ENCODE measurements at regions not wholly inside any gene's neighbourhood (a gene's known extent, or its start where the extent isn't known, plus 50 kb on each side); places are given as distances from the start of the nearest gene placed in this dataset.

- no peak for DNase-seq
- POLR2A ChIA-PET: no interaction called here
- no peaks in the 10 kb centered on the region for H3K9me3 Mint-ChIP-seq
- H3K4me3 Mint-ChIP-seq: no peak overlapping the region
- peaks cover 2 to 28% (median 8%) of the 10 kb centered on the region in 5 donors for H3K27me3 Mint-ChIP-seq
- no peaks in the 10 kb centered on the region for H3K4me1 Mint-ChIP-seq
- no peak overlapping the region for H3K27ac Mint-ChIP-seq
- no peak for ATAC-seq
- no peaks in the 10 kb centered on the region for H3K36me3 Mint-ChIP-seq
These were observed 121.7 kb downstream of the SIPA1L2 start for GRCh38 chr1:232508130-232508701.

DNA sequence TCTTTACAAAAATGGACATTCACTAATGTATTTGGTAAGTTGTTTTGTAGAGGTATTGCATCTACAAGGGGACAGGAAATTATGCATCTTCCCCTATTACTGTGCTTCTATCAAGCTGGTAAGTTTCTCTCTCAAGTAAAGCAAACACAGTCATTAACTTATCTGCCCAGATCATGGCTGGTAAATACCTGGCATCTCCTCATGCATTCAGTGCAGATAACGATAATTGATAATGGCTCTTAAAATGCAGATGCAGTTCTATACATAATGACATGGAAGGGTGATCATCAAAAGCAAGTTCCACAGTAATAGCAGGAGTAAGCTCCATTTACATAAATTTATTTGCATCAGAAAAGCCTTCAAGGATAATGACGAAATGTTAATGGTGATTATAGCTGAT, 122.4 kb downstream of the SIPA1L2 start:
- Mint-ChIP-seq H3K36me3 (no peaks in the 10 kb centered on the region), H3K4me3 (no peak overlapping the region), H3K27ac (no peak overlapping the region), H3K4me1 (no peaks in the 10 kb centered on the region), H3K27me3 (peaks cover 2 to 28% (median 8%) of the 10 kb centered on the region in 5 donors), H3K9me3 (no peaks in the 10 kb centered on the region)
- ATAC-seq: no peak
- POLR2A ChIA-PET: no interaction called here
- DNase-seq: no peak

- peaks cover 0 to 28% (median 5%) of the 10 kb centered on the region in 5 donors for H3K27me3 Mint-ChIP-seq
- no peaks in the 10 kb centered on the region for H3K36me3 Mint-ChIP-seq
- H3K4me3 Mint-ChIP-seq: no peak overlapping the region
- no peaks in the 10 kb centered on the region for H3K9me3 Mint-ChIP-seq
- no peaks in the 10 kb centered on the region for H3K4me1 Mint-ChIP-seq
- ATAC-seq: no peak
- POLR2A ChIA-PET: no interaction called here
- H3K27ac Mint-ChIP-seq: no peak overlapping the region
- DNase-seq: no peak
These were observed 124.0 kb downstream of the SIPA1L2 start for GRCh38 chr1:232505884-232506283.

DNA sequence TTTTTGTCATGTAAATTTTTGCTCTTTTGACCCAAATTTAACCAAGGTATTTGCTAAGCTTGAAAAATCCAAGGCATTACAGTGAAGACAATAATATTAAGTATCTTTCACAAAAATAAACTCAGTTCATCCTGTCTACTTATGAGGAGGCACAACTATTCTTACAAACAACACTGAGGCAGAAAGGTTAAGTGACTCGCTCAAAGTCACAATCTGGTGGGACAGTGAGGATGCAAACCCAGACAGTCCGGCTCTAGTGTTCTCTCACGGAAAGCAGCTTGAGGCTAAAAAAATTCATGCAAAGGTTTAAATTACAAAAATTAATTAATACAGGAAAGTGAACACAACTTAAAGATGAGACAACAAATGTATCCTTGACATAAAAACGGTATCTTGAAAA, 125.3 kb downstream of the SIPA1L2 start:
- no peak overlapping the region for H3K27ac Mint-ChIP-seq

GRCh38 chr1:232503497-232503896, 126.4 kb downstream of the SIPA1L2 start:
- H3K27me3 Mint-ChIP-seq: peaks cover 0 to 15% (median 4%) of the 10 kb centered on the region in 5 donors
- H3K4me1 Mint-ChIP-seq: no peaks in the 10 kb centered on the region
- no peaks in the 10 kb centered on the region for H3K36me3 Mint-ChIP-seq
- no peaks in the 10 kb centered on the region for H3K9me3 Mint-ChIP-seq
- H3K27ac Mint-ChIP-seq: no peak overlapping the region
- ATAC-seq (no peak), DNase-seq (no peak)
- POLR2A ChIA-PET: no interaction called here
- H3K4me3 Mint-ChIP-seq: no peak overlapping the region

More for the DNA sequence above, 125.3 kb downstream of the SIPA1L2 start:
- ATAC-seq (no peak), DNase-seq (no peak)
- no peaks in the 10 kb centered on the region for H3K36me3 Mint-ChIP-seq
- H3K4me3 Mint-ChIP-seq: no peak overlapping the region
- H3K9me3 Mint-ChIP-seq: no peaks in the 10 kb centered on the region
- H3K4me1 Mint-ChIP-seq: no peaks in the 10 kb centered on the region
- H3K27me3 Mint-ChIP-seq: peaks cover 0 to 22% (median 4%) of the 10 kb centered on the region in 5 donors
- POLR2A ChIA-PET: no interaction called here

GRCh38 chr1:232501854-232502253, 128.1 kb downstream of the SIPA1L2 start:
- ATAC-seq (no peak), DNase-seq (no peak)
- Mint-ChIP-seq H3K27me3 (peaks cover 0 to 1% (median 0%) of the 10 kb centered on the region in 5 donors), H3K4me1 (no peaks in the 10 kb centered on the region), H3K9me3 (no peaks in the 10 kb centered on the region), H3K4me3 (no peak overlapping the region), H3K36me3 (no peaks in the 10 kb centered on the region), H3K27ac (no peak overlapping the region)
- POLR2A ChIA-PET: no interaction called here

DNA sequence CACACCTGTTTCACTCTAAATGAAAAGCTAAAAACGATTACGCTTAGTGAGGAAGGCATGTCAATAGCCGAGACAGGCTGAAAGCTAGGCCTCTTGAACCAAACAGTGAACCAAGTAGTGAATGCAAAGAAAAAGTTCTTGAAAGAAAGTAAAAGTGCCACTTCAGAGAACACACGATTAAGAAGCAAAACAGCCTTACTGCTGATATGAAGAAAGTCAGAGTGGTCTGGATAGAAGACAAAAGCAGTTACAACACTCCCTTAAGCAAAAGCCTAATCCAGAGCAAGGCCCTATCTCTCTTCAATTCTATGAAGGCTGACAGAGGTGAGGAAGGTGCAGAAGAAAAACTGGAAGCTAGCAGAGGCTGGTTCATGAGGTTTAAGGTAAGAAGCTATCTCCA, 130.7 kb downstream of the SIPA1L2 start:
- Mint-ChIP-seq H3K27me3 (no peaks in the 10 kb centered on the region), H3K9me3 (no peaks in the 10 kb centered on the region), H3K4me3 (no peak overlapping the region), H3K4me1 (no peaks in the 10 kb centered on the region), H3K36me3 (no peaks in the 10 kb centered on the region), H3K27ac (no peak overlapping the region)
- ATAC-seq (no peak), DNase-seq (no peak)
- POLR2A ChIA-PET: no interaction called here

GRCh38 chr1:232493869-232494268, 136.1 kb downstream of the SIPA1L2 start:
- DNase-seq (no peak), ATAC-seq (no peak)
- Mint-ChIP-seq H3K27ac (no peak overlapping the region), H3K4me3 (no peak overlapping the region), H3K4me1 (no peaks in the 10 kb centered on the region), H3K9me3 (no peaks in the 10 kb centered on the region), H3K27me3 (peaks cover 0 to 3% (median 0%) of the 10 kb centered on the region in 5 donors), H3K36me3 (no peaks in the 10 kb centered on the region)
- POLR2A ChIA-PET: no interaction called here

DNA sequence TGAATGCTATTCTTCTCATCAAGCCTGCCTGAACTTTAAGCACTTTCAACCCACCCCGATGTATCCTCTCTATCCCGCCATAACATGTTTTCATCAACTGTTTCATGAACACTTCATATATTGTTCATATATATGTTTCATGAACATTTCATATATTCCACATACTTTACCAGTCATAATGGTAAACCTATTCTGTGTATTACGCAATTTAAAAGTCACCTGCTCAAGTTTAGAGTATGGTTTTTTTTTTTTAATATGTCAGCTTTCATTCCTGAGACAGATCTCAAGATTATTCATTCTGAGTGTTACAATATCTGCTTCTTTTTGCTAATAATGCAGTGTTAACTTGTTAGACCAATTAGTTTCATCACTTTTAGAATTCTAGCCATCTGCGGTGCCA, 140.7 kb downstream of the SIPA1L2 start:
- no peaks in the 10 kb centered on the region for H3K4me1 Mint-ChIP-seq

DNA sequence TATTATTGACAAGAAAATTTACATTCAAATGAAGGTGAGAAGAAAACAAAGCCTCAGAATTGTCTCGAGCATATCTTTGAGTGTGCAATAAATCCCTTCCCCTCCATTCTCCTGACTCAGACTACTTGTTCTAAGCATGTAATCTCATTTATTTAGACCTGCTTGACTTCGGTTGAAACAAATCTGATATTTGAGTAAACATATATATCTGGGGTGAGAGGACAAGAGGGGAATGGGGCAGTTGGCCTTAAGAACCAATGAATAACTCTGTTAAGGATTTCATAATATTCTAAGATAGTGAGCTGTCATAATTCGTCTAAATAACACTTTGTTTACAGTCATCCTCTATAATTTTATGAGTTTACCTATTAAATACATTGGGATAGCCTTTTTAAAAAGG, 142.7 kb downstream of the SIPA1L2 start:
- Mint-ChIP-seq H3K4me1 (no peaks in the 10 kb centered on the region), H3K4me3 (no peak overlapping the region), H3K27ac (no peak overlapping the region), H3K27me3 (peaks cover 0 to 5% (median 0%) of the 10 kb centered on the region in 5 donors), H3K9me3 (no peaks in the 10 kb centered on the region), H3K36me3 (no peaks in the 10 kb centered on the region)
- POLR2A ChIA-PET: no interaction called here
- DNase-seq: no peak
- ATAC-seq: no peak

More for the DNA sequence above, 140.7 kb downstream of the SIPA1L2 start:
- POLR2A ChIA-PET: no interaction called here
- DNase-seq: no peak
- Mint-ChIP-seq H3K36me3 (no peaks in the 10 kb centered on the region), H3K4me3 (no peak overlapping the region), H3K9me3 (no peaks in the 10 kb centered on the region), H3K27ac (no peak overlapping the region), H3K27me3 (peaks cover 0 to 3% (median 0%) of the 10 kb centered on the region in 5 donors)
- no peak for ATAC-seq

DNA sequence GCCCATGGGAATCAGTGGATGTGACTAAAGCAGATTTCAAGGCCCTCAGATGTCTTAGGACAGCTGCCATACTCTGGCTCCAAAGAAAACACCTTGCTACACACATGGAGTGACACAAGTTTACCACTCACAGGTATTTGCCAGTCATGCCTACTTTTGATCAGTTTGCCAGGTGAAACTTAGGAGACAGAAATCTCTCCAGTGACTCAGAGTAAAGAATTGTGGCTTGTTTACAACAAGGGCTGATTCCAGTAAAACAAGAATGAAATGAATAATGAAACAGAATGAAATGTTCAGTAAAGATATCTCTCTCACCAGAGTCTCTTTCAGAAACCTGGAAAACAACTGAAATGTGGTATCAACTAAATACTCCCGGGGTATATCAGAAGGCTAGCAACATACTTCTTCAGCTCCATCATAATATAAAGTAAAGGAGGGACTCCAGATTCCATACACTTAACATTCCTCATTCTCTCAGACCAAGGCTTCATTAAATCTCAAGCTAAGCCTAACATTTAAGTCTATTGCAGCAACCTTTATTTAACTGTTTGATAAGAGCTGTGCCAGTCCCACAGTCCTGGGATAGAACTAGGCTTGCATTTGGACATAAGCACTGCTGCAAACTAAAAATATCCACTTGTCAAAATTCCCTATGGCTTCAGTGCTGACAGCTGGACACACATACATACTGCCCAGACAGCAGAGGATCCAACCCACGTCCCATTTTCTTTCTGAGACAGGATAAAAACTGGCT, 143.3 kb downstream of the SIPA1L2 start:
- DNase-seq (no peak), ATAC-seq (no peak)
- no peak overlapping the region for H3K4me3 Mint-ChIP-seq
- peaks cover 0 to 9% (median 0%) of the 10 kb centered on the region in 5 donors for H3K27me3 Mint-ChIP-seq
- no peak overlapping the region for H3K27ac Mint-ChIP-seq
- H3K4me1 Mint-ChIP-seq: no peaks in the 10 kb centered on the region
- POLR2A ChIA-PET: no interaction called here
- no peaks in the 10 kb centered on the region for H3K9me3 Mint-ChIP-seq
- H3K36me3 Mint-ChIP-seq: no peaks in the 10 kb centered on the region

GRCh38 chr1:232486006-232486405, 143.9 kb downstream of the SIPA1L2 start:
- Mint-ChIP-seq H3K36me3 (no peaks in the 10 kb centered on the region), H3K4me3 (no peak overlapping the region), H3K27ac (no peak overlapping the region), H3K27me3 (peaks cover 0 to 7% (median 0%) of the 10 kb centered on the region in 5 donors), H3K9me3 (no peaks in the 10 kb centered on the region), H3K4me1 (no peaks in the 10 kb centered on the region)
- ATAC-seq (no peak), DNase-seq (no peak)
- POLR2A ChIA-PET: no interaction called here

GRCh38 chr1:232484856-232485255, 145.1 kb downstream of the SIPA1L2 start:
- Mint-ChIP-seq H3K27me3 (peaks cover 0 to 8% (median 2%) of the 10 kb centered on the region in 5 donors), H3K36me3 (no peaks in the 10 kb centered on the region), H3K27ac (no peak overlapping the region), H3K4me1 (no peaks in the 10 kb centered on the region), H3K4me3 (no peak overlapping the region), H3K9me3 (no peaks in the 10 kb centered on the region)
- ATAC-seq: no peak
- POLR2A ChIA-PET: no interaction called here
- no peak for DNase-seq

DNA sequence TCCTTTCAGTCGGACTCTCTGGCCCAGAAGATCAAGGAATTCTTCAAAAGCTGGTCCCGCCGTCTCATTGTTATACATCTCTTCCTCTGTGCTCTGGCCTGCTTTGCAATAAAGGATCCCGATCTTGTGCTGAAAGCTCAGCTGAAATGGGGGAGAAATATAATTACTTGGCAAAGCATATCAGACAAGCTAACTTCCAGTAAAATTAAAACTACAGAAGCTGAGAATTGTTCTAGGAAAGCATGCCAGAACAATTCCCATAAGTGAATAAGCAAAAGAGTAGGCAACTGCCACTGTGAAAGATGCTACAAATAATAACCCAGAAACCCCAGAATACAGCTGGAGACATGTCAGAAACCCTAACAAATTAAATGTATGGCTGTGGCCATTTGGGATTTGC, 146.1 kb downstream of the SIPA1L2 start:
- Mint-ChIP-seq H3K4me3 (no peak overlapping the region), H3K4me1 (no peaks in the 10 kb centered on the region), H3K36me3 (no peaks in the 10 kb centered on the region), H3K27me3 (peaks cover 0 to 11% (median 2%) of the 10 kb centered on the region in 5 donors), H3K27ac (no peak overlapping the region), H3K9me3 (no peaks in the 10 kb centered on the region)
- no peak for ATAC-seq
- DNase-seq: no peak
- POLR2A ChIA-PET: no interaction called here
